ENCODE measurements at regions not wholly inside any gene's neighbourhood (a gene's known extent, or its start where the extent isn't known, plus 50 kb on each side); places are given as distances from the start of the nearest gene placed in this dataset.
A peak's percentile ranks its signal among the peaks of the same experiment; 100 is the strongest.

DNA sequence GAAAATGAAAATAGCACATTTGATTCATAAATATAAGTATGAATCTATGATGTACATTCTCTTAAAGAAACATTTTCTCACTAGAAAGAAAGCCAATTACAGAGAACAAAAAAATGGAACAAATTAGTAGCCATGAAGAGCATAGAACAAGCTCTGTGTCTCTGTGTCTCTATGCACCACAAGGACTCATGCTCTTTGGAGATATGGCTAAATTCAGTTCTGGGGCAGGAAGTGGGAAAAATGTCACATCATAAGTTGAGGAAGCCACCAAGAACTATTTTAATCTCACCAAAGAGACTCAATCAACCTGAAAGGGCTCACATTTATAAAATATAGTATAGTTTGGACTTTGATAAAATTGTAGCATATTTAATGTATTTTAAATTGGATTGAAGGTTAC is 1259.8 kb upstream of the GJE1 start:
- H3K27me3 ChIP-seq (replicated peaks; ENCODE audit: control insufficient read depth, insufficient read depth, low read length), result no peaks in the 10 kb centered on the region
- no peaks in the 10 kb centered on the region for H3K9me3 ChIP-seq (ENCODE audit: control insufficient read depth, low read length)
- no peak for DNase-seq (ENCODE audit: low read depth)

DNA sequence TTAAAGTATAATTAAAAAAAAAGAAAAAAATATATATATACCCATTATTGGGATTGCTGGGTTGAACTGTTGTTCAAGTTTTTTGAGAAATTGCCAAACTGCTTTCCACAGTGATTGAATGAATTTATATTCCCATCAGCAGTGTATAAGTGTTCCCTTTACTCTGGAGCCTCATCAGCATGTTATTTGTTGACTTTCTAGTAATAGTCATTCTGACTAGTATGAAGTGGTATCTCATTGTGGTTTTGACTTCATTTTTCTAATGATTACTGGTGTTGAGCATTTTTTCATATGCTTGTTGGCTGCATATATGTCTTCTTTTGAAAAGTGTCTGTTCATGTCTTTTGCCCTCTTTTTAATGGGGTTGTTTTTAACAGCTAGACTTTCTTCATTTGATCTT is 1260.8 kb upstream of the GJE1 start:
- DNase-seq (ENCODE audit: low read depth), result peak; percentile 18
- no peaks in the 10 kb centered on the region for H3K27me3 ChIP-seq (replicated peaks; ENCODE audit: control insufficient read depth, insufficient read depth, low read length)
- no peak overlapping the region for H3K9ac ChIP-seq (ENCODE audit: low read length)
- no peaks in the 10 kb centered on the region for H3K9me3 ChIP-seq (ENCODE audit: control insufficient read depth, low read length)
- H3K36me3 ChIP-seq (ENCODE audit: control insufficient read depth, insufficient read depth, low read length, severe bottlenecking), result no peaks in the 10 kb centered on the region
- no peak overlapping the region for H3K4me3 ChIP-seq (ENCODE audit: low read length)
- peaks cover 5% of the 10 kb centered on the region for H3K4me1 ChIP-seq (ENCODE audit: control insufficient read depth, insufficient read depth, low read length)

More for the DNA sequence above, 1259.8 kb upstream of the GJE1 start:
- Histone ChIP-seq H3K36me3 (ENCODE audit: control insufficient read depth, insufficient read depth, low read length, severe bottlenecking) (no peaks in the 10 kb centered on the region), H3K4me1 (ENCODE audit: control insufficient read depth, insufficient read depth, low read length) (peaks cover 5% of the 10 kb centered on the region), H3K9ac (ENCODE audit: low read length) (no peak overlapping the region), H3K4me3 (ENCODE audit: low read length) (no peak overlapping the region)

GRCh38 chr6:140867336-140867735 is 1265.4 kb upstream of the GJE1 start:
- Histone ChIP-seq H3K4me3 (ENCODE audit: low read length) (no peak overlapping the region), H3K27me3 (replicated peaks; ENCODE audit: control insufficient read depth, insufficient read depth, low read length) (no peaks in the 10 kb centered on the region), H3K9ac (ENCODE audit: low read length) (no peak overlapping the region), H3K4me1 (ENCODE audit: control insufficient read depth, insufficient read depth, low read length) (no peaks in the 10 kb centered on the region), H3K9me3 (ENCODE audit: control insufficient read depth, low read length) (no peaks in the 10 kb centered on the region), H3K36me3 (ENCODE audit: control insufficient read depth, insufficient read depth, low read length, severe bottlenecking) (no peaks in the 10 kb centered on the region)
- no peak for DNase-seq (ENCODE audit: low read depth)

DNA sequence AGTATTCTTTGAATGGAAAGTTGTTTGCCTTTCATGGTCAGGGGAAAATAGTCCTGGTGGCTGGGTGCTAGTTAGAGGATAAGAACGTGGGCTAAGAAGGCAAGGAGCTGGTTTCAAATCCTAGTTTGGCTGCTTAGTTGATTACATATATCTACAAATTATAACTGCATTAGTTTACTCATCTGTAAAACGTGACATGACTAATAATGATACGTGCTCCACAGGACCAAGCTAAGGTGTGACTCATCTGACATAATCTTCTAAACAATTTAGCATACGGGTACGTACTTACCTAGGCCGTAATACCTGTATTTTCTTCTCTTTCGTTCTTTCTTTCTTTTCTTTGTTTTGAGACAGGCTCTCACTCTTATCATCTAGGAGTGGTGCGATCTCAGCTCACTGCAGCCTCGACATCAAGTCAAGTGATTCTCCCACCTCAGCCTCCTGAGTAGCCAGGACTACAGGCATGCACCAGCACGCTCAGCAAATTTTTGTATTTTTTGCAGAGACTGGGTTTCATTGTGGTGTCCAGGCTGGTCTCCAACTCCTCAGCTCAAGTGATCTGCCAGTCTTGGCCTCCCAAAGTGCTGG is 1274.2 kb upstream of the GJE1 start:
- Histone ChIP-seq H3K4me1 (ENCODE audit: control insufficient read depth, insufficient read depth, low read length) (peaks cover 40% of the 10 kb centered on the region), H3K36me3 (ENCODE audit: control insufficient read depth, insufficient read depth, low read length, severe bottlenecking) (no peaks in the 10 kb centered on the region), H3K9ac (ENCODE audit: low read length) (peak overlapping the region; percentile 88), H3K9me3 (ENCODE audit: control insufficient read depth, low read length) (no peaks in the 10 kb centered on the region), H3K4me3 (ENCODE audit: low read length) (no peak overlapping the region), H3K27me3 (replicated peaks; ENCODE audit: control insufficient read depth, insufficient read depth, low read length) (no peaks in the 10 kb centered on the region)
- DNase-seq (ENCODE audit: low read depth), result no peak

GRCh38 chr6:140857739-140858380 is 1274.9 kb upstream of the GJE1 start:
- H3K36me3 ChIP-seq (ENCODE audit: control insufficient read depth, insufficient read depth, low read length, severe bottlenecking), result no peaks in the 10 kb centered on the region
- peaks cover 41% of the 10 kb centered on the region for H3K4me1 ChIP-seq (ENCODE audit: control insufficient read depth, insufficient read depth, low read length)
- H3K27me3 ChIP-seq (replicated peaks; ENCODE audit: control insufficient read depth, insufficient read depth, low read length), result no peaks in the 10 kb centered on the region
- H3K4me3 ChIP-seq (ENCODE audit: low read length), result no peak overlapping the region
- peak; percentile 94 for DNase-seq (ENCODE audit: low read depth)
- H3K9ac ChIP-seq (ENCODE audit: low read length), result peak overlapping the region; percentile 88
- no peaks in the 10 kb centered on the region for H3K9me3 ChIP-seq (ENCODE audit: control insufficient read depth, low read length)

DNA sequence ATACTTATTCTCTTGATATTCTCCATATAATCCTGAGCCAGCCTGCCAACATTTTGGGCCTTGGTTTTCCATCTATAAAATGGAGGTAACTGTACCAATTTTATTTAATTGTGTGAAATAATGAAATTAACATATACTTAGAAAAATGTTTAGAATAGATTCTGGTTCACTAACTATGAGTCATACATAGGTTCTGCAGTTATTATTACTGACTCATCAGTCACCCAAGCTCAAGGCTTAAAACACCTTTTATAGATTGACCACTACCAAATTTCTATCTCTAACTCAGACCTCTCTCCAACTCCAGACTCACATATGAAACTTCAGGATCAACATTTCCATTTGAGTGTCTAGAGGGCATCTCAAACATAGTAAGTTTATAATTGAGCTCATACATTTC is 1277.2 kb upstream of the GJE1 start:
- DNase-seq (ENCODE audit: low read depth), result no peak
- H3K4me3 ChIP-seq (ENCODE audit: low read length), result peak overlapping the region; percentile 24
- no peaks in the 10 kb centered on the region for H3K9me3 ChIP-seq (ENCODE audit: control insufficient read depth, low read length)
- H3K36me3 ChIP-seq (ENCODE audit: control insufficient read depth, insufficient read depth, low read length, severe bottlenecking), result no peaks in the 10 kb centered on the region
- peaks cover 52% of the 10 kb centered on the region for H3K4me1 ChIP-seq (ENCODE audit: control insufficient read depth, insufficient read depth, low read length)
- no peak overlapping the region for H3K9ac ChIP-seq (ENCODE audit: low read length)
- H3K27me3 ChIP-seq (replicated peaks; ENCODE audit: control insufficient read depth, insufficient read depth, low read length), result no peaks in the 10 kb centered on the region

- Histone ChIP-seq H3K27me3 (replicated peaks; ENCODE audit: control insufficient read depth, insufficient read depth, low read length) (no peaks in the 10 kb centered on the region), H3K4me1 (ENCODE audit: control insufficient read depth, insufficient read depth, low read length) (peaks cover 63% of the 10 kb centered on the region), H3K4me3 (ENCODE audit: low read length) (peak overlapping the region; percentile 39), H3K36me3 (ENCODE audit: control insufficient read depth, insufficient read depth, low read length, severe bottlenecking) (no peaks in the 10 kb centered on the region), H3K9me3 (ENCODE audit: control insufficient read depth, low read length) (no peaks in the 10 kb centered on the region), H3K9ac (ENCODE audit: low read length) (peak overlapping the region; percentile 79)
- DNase-seq (ENCODE audit: low read depth), result no peak
Measured at GRCh38 chr6:140854318-140854717, 1278.4 kb upstream of the GJE1 start.

DNA sequence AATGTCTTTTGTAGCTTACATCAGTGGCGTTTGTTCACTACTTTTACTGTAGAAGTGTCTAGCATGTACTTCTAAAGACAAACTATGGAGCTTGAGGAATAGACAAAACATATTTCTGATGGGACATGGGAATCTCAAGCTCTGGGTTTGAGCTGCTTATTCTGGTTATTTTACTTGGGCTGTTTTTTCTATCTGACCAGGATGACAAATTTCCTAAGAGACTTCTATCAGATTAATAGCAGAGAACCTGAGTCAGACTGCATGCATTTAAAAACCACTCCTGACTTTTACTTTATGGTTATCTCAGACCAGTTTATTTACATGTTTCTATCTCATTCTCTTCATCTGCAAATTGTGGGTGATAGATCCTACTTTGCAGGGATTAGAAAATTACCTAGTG is 1282.3 kb upstream of the GJE1 start:
- DNase-seq (ENCODE audit: low read depth), result peak; percentile 46
- Histone ChIP-seq H3K9ac (ENCODE audit: low read length) (peak overlapping the region; percentile 80), H3K4me3 (ENCODE audit: low read length) (no peak overlapping the region), H3K4me1 (ENCODE audit: control insufficient read depth, insufficient read depth, low read length) (peaks cover 76% of the 10 kb centered on the region), H3K36me3 (ENCODE audit: control insufficient read depth, insufficient read depth, low read length, severe bottlenecking) (no peaks in the 10 kb centered on the region), H3K9me3 (ENCODE audit: control insufficient read depth, low read length) (no peaks in the 10 kb centered on the region), H3K27me3 (replicated peaks; ENCODE audit: control insufficient read depth, insufficient read depth, low read length) (no peaks in the 10 kb centered on the region)

DNA sequence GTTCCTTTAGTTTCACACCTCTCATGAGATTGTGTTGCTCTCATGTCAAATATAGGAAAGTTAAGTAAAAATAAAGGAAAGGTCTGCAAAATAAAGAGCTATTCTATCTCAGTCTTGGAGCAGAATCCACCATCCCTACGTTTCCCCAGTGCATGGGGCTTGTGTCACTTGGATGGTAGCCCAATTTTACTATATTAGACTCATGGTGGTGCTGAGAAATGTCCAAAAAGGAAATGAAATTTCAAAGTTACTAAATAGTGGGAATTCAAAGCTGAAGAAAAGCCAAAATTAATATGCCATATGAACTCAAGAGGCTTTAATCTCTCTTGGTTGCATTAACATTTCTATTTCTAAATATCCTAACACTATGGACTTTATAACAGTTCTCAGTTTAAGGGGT is 1283.3 kb upstream of the GJE1 start:
- Histone ChIP-seq H3K27me3 (replicated peaks; ENCODE audit: control insufficient read depth, insufficient read depth, low read length) (no peaks in the 10 kb centered on the region), H3K36me3 (ENCODE audit: control insufficient read depth, insufficient read depth, low read length, severe bottlenecking) (no peaks in the 10 kb centered on the region), H3K4me1 (ENCODE audit: control insufficient read depth, insufficient read depth, low read length) (peaks cover 75% of the 10 kb centered on the region), H3K4me3 (ENCODE audit: low read length) (peak overlapping the region; percentile 0), H3K9ac (ENCODE audit: low read length) (peak overlapping the region; percentile 80), H3K9me3 (ENCODE audit: control insufficient read depth, low read length) (no peaks in the 10 kb centered on the region)
- no peak for DNase-seq (ENCODE audit: low read depth)

- Histone ChIP-seq H3K9me3 (ENCODE audit: control insufficient read depth, low read length) (no peaks in the 10 kb centered on the region), H3K27me3 (replicated peaks; ENCODE audit: control insufficient read depth, insufficient read depth, low read length) (no peaks in the 10 kb centered on the region), H3K9ac (ENCODE audit: low read length) (peak overlapping the region; percentile 82), H3K36me3 (ENCODE audit: control insufficient read depth, insufficient read depth, low read length, severe bottlenecking) (no peaks in the 10 kb centered on the region), H3K4me3 (ENCODE audit: low read length) (no peak overlapping the region), H3K4me1 (ENCODE audit: control insufficient read depth, insufficient read depth, low read length) (peaks cover 64% of the 10 kb centered on the region)
- no peak for DNase-seq (ENCODE audit: low read depth)
Measured at GRCh38 chr6:140847262-140847645, 1285.5 kb upstream of the GJE1 start.

DNA sequence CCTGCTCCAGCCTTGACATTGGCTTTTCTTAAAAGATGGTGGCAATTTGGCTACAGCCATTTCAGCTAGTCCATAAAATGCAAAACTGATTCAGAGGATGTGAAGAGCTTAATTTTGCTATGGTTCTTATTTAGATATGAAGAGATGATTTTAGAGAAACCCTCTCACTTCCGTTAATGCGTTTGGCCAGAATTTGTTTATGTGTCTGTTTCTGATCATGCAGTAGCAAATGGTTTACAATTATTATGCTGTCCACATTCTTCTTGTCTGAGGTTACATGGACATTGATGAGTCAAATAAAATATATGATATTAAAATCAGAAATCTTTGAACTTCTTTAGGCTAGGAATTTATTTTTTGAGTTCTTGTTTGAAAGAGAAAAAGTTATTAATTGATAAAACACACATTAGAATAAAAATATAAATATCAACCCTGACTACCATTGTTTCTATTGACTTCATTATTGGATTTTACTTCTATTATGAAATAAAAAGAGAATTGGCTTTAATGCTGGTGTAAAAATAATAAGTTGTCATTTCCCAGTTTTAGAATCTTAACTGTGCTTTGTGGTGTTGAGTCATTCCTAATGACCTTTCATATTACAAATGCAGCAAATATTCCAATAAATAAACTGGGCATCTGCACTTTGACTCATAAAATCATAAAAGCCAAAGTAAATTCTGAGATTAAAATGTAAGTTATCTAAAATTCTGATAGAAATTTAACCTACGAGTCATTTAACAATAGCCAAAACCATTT is 1286.0 kb upstream of the GJE1 start:
- DNase-seq (ENCODE audit: low read depth), result peak; percentile 33
- Histone ChIP-seq H3K27me3 (replicated peaks; ENCODE audit: control insufficient read depth, insufficient read depth, low read length) (no peaks in the 10 kb centered on the region), H3K36me3 (ENCODE audit: control insufficient read depth, insufficient read depth, low read length, severe bottlenecking) (no peaks in the 10 kb centered on the region), H3K4me3 (ENCODE audit: low read length) (peak overlapping the region; percentile 5), H3K4me1 (ENCODE audit: control insufficient read depth, insufficient read depth, low read length) (peaks cover 59% of the 10 kb centered on the region), H3K9me3 (ENCODE audit: control insufficient read depth, low read length) (no peaks in the 10 kb centered on the region), H3K9ac (ENCODE audit: low read length) (peak overlapping the region; percentile 82)

Measured in adipocyte (in vitro differentiated cells).